ENCODE measurements at regions not wholly inside any gene's neighbourhood (a gene's known extent, or its start where the extent isn't known, plus 50 kb on each side); places are given as distances from the start of the nearest gene placed in this dataset.

DNA sequence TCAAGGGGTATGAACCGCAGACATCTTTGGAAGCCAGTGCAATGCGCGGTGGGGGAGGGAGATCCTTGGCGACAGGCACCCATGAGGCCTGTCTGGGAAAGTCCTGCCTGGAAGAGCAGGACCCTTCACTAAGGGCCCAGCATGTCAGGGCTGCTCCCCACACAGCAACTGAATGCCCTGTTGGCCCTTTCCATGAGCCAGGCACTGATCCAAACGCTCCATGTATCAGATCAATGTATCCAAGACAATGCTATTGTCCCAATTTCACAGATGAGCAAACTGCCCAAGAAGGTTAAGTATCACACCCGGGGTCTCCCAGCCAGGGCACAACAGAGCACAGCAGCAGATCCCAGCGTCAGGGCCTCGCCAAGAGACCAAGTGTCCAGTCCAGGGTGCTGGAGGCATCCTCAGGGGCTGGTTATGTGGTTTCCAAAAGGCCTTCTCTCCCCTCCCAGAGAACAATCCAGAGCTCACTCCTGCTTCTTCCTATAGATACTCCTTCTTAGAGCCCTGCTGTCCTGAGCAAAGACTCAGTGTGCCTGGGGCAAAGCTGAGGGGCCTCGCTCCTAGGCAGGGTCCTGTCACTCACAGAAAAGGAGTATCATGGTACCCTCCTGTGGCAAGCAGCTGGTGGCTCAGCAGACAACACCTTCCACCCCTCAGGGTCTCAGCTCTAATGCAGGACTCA is 328.0 kb downstream of the NPHP4 start:
- no peak for DNase-seq (ENCODE audit: low spot score)
- Histone ChIP-seq H3K4me3 (ENCODE audit: low read length in 2 of 2) (no peak overlapping the region), H3K27ac (replicated peaks; ENCODE audit: low read length) (no peak overlapping the region), H3K79me1 (ENCODE audit: low read depth, low read length) (no peaks in the 10 kb centered on the region), H2BK12ac (ENCODE audit: low read length) (no peak overlapping the region), H3K27me3 (ENCODE audit: control insufficient read depth in 3 of 3, insufficient read depth in 3 of 3, low read depth in 1 of 3, low read length in 3 of 3) (no peaks in the 10 kb centered on the region), H2BK5ac (ENCODE audit: low read length) (no peak overlapping the region), H2BK15ac (ENCODE audit: low read length) (no peak overlapping the region), H2BK120ac (ENCODE audit: low read depth, low read length) (no peak overlapping the region), H4K8ac (ENCODE audit: low read depth, low read length) (no peak overlapping the region), H3K4ac (ENCODE audit: low read length) (no peak overlapping the region), H3K9ac (ENCODE audit: low read depth, low read length, poor library complexity) (no peak overlapping the region), H3K9me3 (replicated peaks in 1 of 2; ENCODE audit: control insufficient read depth in 2 of 2, insufficient read depth in 1 of 2, low read depth in 1 of 2, low read length in 2 of 2) (no peaks in the 10 kb centered on the region), H3K4me1 (ENCODE audit: control insufficient read depth in 2 of 2, insufficient read depth in 1 of 2, low read depth in 1 of 2, low read length in 2 of 2) (no peaks in the 10 kb centered on the region), H2AFZ (ENCODE audit: low read length) (no peak overlapping the region), H4K91ac (ENCODE audit: low read depth, low read length, poor library complexity) (no peak overlapping the region), H2AK5ac (ENCODE audit: low read depth, low read length) (no peak overlapping the region), H3K36me3 (replicated peaks in 1 of 2; ENCODE audit: control insufficient read depth in 2 of 2, insufficient read depth in 2 of 2, low read length in 2 of 2) (no peaks in the 10 kb centered on the region), H3K18ac (ENCODE audit: low read length) (no peak overlapping the region), H3K4me2 (ENCODE audit: insufficient read depth, low read length, poor library complexity, severe bottlenecking) (no peak overlapping the region), H3K14ac (ENCODE audit: low read length) (no peak overlapping the region), H3K23ac (ENCODE audit: low read depth, low read length, poor library complexity) (no peak overlapping the region)
- no CpG with 5 or more reads among the region's 9 CpGs for WGBS, 2 donors (ENCODE audit: extremely low coverage in 2 of 2, insufficient read length in 2 of 2, insufficient replicate concordance in 1 of 2)

DNA sequence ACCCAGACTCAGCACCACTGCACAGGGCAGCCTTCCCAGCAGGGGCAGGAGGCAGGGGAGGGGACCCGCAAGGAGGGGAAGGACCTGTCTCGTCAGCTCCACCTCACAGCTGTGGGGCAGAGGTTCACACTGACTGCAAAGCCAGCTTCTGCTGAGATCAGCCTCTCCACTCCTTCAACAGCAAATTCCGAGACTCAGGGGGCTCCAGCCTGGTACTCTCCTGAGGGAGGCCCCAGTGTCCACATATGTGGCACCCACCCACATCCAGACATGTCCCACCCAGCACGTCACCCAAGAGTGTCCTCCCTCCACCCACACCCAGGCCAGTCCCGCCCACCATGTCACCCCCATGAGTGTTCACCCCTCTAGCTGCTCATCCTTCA is 329.5 kb downstream of the NPHP4 start:
- DNase-seq (ENCODE audit: low spot score), result no peak
- no peaks in the 10 kb centered on the region for H3K4me1 ChIP-seq (ENCODE audit: control insufficient read depth in 2 of 2, insufficient read depth in 1 of 2, low read depth in 1 of 2, low read length in 2 of 2)
- H2AK5ac ChIP-seq (ENCODE audit: low read depth, low read length), result no peak overlapping the region
- no CpG with 5 or more reads among the region's 5 CpGs for WGBS, 2 donors (ENCODE audit: extremely low coverage in 2 of 2, insufficient read length in 2 of 2, insufficient replicate concordance in 1 of 2)
- no peak overlapping the region for H3K9ac ChIP-seq (ENCODE audit: low read depth, low read length, poor library complexity)
- no peak overlapping the region for H4K8ac ChIP-seq (ENCODE audit: low read depth, low read length)
- no peak overlapping the region for H3K4me2 ChIP-seq (ENCODE audit: insufficient read depth, low read length, poor library complexity, severe bottlenecking)
- H2BK120ac ChIP-seq (ENCODE audit: low read depth, low read length), result no peak overlapping the region
- H3K14ac ChIP-seq (ENCODE audit: low read length), result no peak overlapping the region
- H3K4me3 ChIP-seq (ENCODE audit: low read length in 2 of 2), result no peak overlapping the region
- H3K9me3 ChIP-seq (replicated peaks in 1 of 2; ENCODE audit: control insufficient read depth in 2 of 2, insufficient read depth in 1 of 2, low read depth in 1 of 2, low read length in 2 of 2), result peaks cover 0 to 2% of the 10 kb centered on the region in 2 donors
- H2BK12ac ChIP-seq (ENCODE audit: low read length), result no peak overlapping the region
- H3K23ac ChIP-seq (ENCODE audit: low read depth, low read length, poor library complexity), result no peak overlapping the region
- no peak overlapping the region for H2AFZ ChIP-seq (ENCODE audit: low read length)
- peak overlapping the region; percentile 11 for H3K18ac ChIP-seq (ENCODE audit: low read length)
- no peaks in the 10 kb centered on the region for H3K27me3 ChIP-seq (ENCODE audit: control insufficient read depth in 3 of 3, insufficient read depth in 3 of 3, low read depth in 1 of 3, low read length in 3 of 3)
- H3K36me3 ChIP-seq (replicated peaks in 1 of 2; ENCODE audit: control insufficient read depth in 2 of 2, insufficient read depth in 2 of 2, low read length in 2 of 2), result no peaks in the 10 kb centered on the region
- no peak overlapping the region for H3K4ac ChIP-seq (ENCODE audit: low read length)
- no peak overlapping the region for H4K91ac ChIP-seq (ENCODE audit: low read depth, low read length, poor library complexity)
- no peak overlapping the region for H2BK15ac ChIP-seq (ENCODE audit: low read length)
- no peaks in the 10 kb centered on the region for H3K79me1 ChIP-seq (ENCODE audit: low read depth, low read length)
- H2BK5ac ChIP-seq (ENCODE audit: low read length), result no peak overlapping the region
- no peak overlapping the region for H3K27ac ChIP-seq (replicated peaks; ENCODE audit: low read length)

DNA sequence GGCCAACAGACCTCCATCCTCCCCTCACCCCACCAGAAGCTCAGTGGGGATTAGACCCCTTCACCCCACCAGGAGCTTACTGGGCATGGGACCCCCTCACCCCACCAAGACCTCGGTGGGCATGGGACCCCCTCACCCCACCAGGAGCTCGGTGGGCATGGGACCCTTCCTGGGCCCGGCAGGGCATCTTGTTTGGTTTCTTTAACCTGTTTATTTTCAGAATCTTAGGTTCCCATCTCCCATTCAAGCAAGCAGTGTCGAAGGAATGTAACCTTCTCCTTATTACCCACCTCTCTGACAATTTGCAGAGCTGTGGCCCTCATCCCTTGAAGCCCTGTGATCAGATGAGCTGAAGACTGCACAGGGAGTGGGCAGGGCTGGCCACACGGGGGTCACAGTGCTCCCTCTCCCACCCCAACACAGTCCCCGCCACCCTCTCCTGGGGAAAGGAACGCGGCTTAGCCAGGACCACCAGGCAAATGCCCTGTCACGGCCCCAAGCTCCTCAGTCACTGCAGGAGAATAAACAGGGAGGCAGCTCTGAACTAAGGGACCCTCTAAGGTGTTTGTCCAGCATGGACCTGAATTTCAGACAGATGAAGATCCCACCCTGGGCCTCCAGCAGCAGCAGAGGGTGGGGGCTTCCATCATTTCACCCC is 330.0 kb downstream of the NPHP4 start:
- Histone ChIP-seq H2AK5ac (ENCODE audit: low read depth, low read length) (no peak overlapping the region), H3K79me1 (ENCODE audit: low read depth, low read length) (no peaks in the 10 kb centered on the region), H3K18ac (ENCODE audit: low read length) (no peak overlapping the region), H2AFZ (ENCODE audit: low read length) (no peak overlapping the region), H3K36me3 (replicated peaks in 1 of 2; ENCODE audit: control insufficient read depth in 2 of 2, insufficient read depth in 2 of 2, low read length in 2 of 2) (no peaks in the 10 kb centered on the region), H2BK120ac (ENCODE audit: low read depth, low read length) (no peak overlapping the region), H3K23ac (ENCODE audit: low read depth, low read length, poor library complexity) (no peak overlapping the region), H3K9me3 (replicated peaks in 1 of 2; ENCODE audit: control insufficient read depth in 2 of 2, insufficient read depth in 1 of 2, low read depth in 1 of 2, low read length in 2 of 2) (peaks cover 0 to 2% of the 10 kb centered on the region in 2 donors), H3K4me1 (ENCODE audit: control insufficient read depth in 2 of 2, insufficient read depth in 1 of 2, low read depth in 1 of 2, low read length in 2 of 2) (no peaks in the 10 kb centered on the region), H4K91ac (ENCODE audit: low read depth, low read length, poor library complexity) (no peak overlapping the region), H3K4me3 (ENCODE audit: low read length in 2 of 2) (no peak overlapping the region), H4K8ac (ENCODE audit: low read depth, low read length) (no peak overlapping the region), H3K14ac (ENCODE audit: low read length) (no peak overlapping the region), H3K4me2 (ENCODE audit: insufficient read depth, low read length, poor library complexity, severe bottlenecking) (no peak overlapping the region), H2BK15ac (ENCODE audit: low read length) (no peak overlapping the region), H3K27ac (replicated peaks; ENCODE audit: low read length) (no peak overlapping the region), H2BK12ac (ENCODE audit: low read length) (no peak overlapping the region), H3K27me3 (ENCODE audit: control insufficient read depth in 3 of 3, insufficient read depth in 3 of 3, low read depth in 1 of 3, low read length in 3 of 3) (no peaks in the 10 kb centered on the region), H3K9ac (ENCODE audit: low read depth, low read length, poor library complexity) (no peak overlapping the region), H2BK5ac (ENCODE audit: low read length) (no peak overlapping the region), H3K4ac (ENCODE audit: low read length) (no peak overlapping the region)
- no CpG with 5 or more reads among the region's 9 CpGs for WGBS, 2 donors (ENCODE audit: extremely low coverage in 2 of 2, insufficient read length in 2 of 2, insufficient replicate concordance in 1 of 2)
- no peak for DNase-seq (ENCODE audit: low spot score)

DNA sequence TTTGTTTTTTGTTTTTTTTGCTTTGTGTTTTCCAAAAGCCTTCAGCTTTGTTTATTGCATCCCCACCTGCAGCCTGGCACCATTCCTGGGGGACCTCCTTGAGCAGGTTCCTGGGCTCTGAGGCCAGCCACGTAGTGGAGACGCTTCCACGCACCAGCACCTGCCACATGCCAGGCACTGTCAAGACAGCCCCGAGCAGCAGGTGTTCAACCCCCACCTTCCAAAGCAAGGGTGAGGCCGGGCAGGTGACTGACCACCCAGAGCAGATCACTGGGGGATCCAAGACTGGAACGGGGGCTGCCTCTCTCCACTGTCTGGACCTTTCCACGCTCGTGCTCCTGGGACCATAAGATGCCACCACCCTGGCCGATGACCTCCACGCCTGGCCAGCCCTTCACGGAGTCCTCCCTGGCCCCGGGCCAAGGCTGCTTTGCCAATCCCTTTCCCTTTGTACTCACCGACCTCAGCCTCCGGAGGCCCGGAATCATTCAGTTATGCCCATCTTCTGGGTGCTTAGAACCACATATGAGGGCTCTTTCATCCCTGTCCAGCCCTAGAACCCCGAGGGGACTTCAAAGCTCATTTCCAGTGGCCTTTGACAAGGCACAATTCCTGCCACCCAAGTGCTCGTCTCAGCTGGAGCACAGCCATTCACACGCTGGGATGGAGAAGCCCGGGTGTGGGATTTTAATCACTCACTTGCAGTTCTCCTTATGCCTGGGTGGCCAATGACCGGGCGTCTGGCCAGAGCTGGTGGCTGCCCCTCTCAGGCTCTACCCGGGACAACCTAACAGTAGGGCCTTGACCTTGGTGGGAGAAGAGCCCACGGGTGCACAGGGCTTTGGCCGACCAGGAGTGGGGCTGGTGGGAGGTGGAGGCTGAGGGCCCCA is 330.8 kb downstream of the NPHP4 start:
- no peak overlapping the region for H3K4me3 ChIP-seq (ENCODE audit: low read length in 2 of 2)
- H2BK120ac ChIP-seq (ENCODE audit: low read depth, low read length), result peak overlapping the region; percentile 18
- H2AK5ac ChIP-seq (ENCODE audit: low read depth, low read length), result no peak overlapping the region
- WGBS, 2 donors (ENCODE audit: extremely low coverage in 2 of 2, insufficient read length in 2 of 2, insufficient replicate concordance in 1 of 2), result no CpG with 5 or more reads among the region's 24 CpGs
- H3K27ac ChIP-seq (replicated peaks; ENCODE audit: low read length), result no peak overlapping the region
- H3K23ac ChIP-seq (ENCODE audit: low read depth, low read length, poor library complexity), result no peak overlapping the region
- no peak overlapping the region for H4K8ac ChIP-seq (ENCODE audit: low read depth, low read length)
- no peaks in the 10 kb centered on the region for H3K36me3 ChIP-seq (replicated peaks in 1 of 2; ENCODE audit: control insufficient read depth in 2 of 2, insufficient read depth in 2 of 2, low read length in 2 of 2)
- H3K9me3 ChIP-seq (replicated peaks in 1 of 2; ENCODE audit: control insufficient read depth in 2 of 2, insufficient read depth in 1 of 2, low read depth in 1 of 2, low read length in 2 of 2), result peaks cover 0 to 2% of the 10 kb centered on the region in 2 donors
- H3K18ac ChIP-seq (ENCODE audit: low read length), result no peak overlapping the region
- H2AFZ ChIP-seq (ENCODE audit: low read length), result no peak overlapping the region
- no peaks in the 10 kb centered on the region for H3K79me1 ChIP-seq (ENCODE audit: low read depth, low read length)
- H3K27me3 ChIP-seq (ENCODE audit: control insufficient read depth in 3 of 3, insufficient read depth in 3 of 3, low read depth in 1 of 3, low read length in 3 of 3), result no peaks in the 10 kb centered on the region
- no peak overlapping the region for H2BK15ac ChIP-seq (ENCODE audit: low read length)
- H3K14ac ChIP-seq (ENCODE audit: low read length), result no peak overlapping the region
- no peak overlapping the region for H3K9ac ChIP-seq (ENCODE audit: low read depth, low read length, poor library complexity)
- H3K4me2 ChIP-seq (ENCODE audit: insufficient read depth, low read length, poor library complexity, severe bottlenecking), result no peak overlapping the region
- no peaks in the 10 kb centered on the region for H3K4me1 ChIP-seq (ENCODE audit: control insufficient read depth in 2 of 2, insufficient read depth in 1 of 2, low read depth in 1 of 2, low read length in 2 of 2)
- no peak overlapping the region for H4K91ac ChIP-seq (ENCODE audit: low read depth, low read length, poor library complexity)
- H3K4ac ChIP-seq (ENCODE audit: low read length), result no peak overlapping the region
- DNase-seq (ENCODE audit: low spot score), result no peak
- H2BK12ac ChIP-seq (ENCODE audit: low read length), result no peak overlapping the region
- no peak overlapping the region for H2BK5ac ChIP-seq (ENCODE audit: low read length)
